H1 (cell line): ENCODE measurements at regions not wholly inside any gene's neighbourhood (a gene's known extent, or its start where the extent isn't known, plus 50 kb on each side); places are given as distances from the start of the nearest gene placed in this dataset.

ENCODE experiments used
- CTCF ChIA-PET: fragments of 300-600 bp; sonication (Branson Sonifier 250); formaldehyde crosslinking; loops from one replicate; lab custom pipeline; 2021; ENCODE audit not compliant: partially characterized antibody; lab: Charles Lee
- POLR2A ChIA-PET: fragments of 300-600 bp; sonication (Branson Sonifier 250); formaldehyde crosslinking; loops from one replicate; lab custom pipeline; 2021; ENCODE audit warnings: inconsistent platforms; ENCODE audit not compliant: partially characterized antibody; lab: Charles Lee
- DNase-seq, 2 experiments: peaks; one replicate each; pipeline versions ENCODE4 v3.0.0 to v3.0.0-alpha.2; 2010 to 2022; ENCODE audit warnings: low spot score in 2 of 2, low read depth in 1 of 2, mixed read lengths in 1 of 2
- FAIRE-seq: peaks from 2 replicates; lab custom pipeline; 2011; peaks lifted over from hg19 to GRCh38; lab: Jason Lieb, UNC
- H2AFZ ChIP-seq: 2 replicates; pipeline ENCODE4 v1.8.1; 2012; ENCODE audit warnings: low read length, inconsistent platforms
- H2AK5ac ChIP-seq: 2 replicates; pipeline ENCODE4 v1.6.1; 2013; ENCODE audit warnings: low read depth, low read length
- H2BK120ac ChIP-seq: replicated peaks from 2 replicates; pipeline ENCODE3; 2013; ENCODE audit warnings: low read depth, low read length, inconsistent platforms
- H2BK12ac ChIP-seq: 2 replicates; pipeline ENCODE4 v1.6.1; 2013; ENCODE audit warnings: low read depth, low read length
- H2BK15ac ChIP-seq: 2 replicates; pipeline ENCODE4 v1.6.1; 2013; ENCODE audit warnings: low read length
- H2BK20ac ChIP-seq: 2 replicates; pipeline ENCODE4 v1.6.1; 2013; ENCODE audit warnings: low read length
- H2BK5ac ChIP-seq: 2 replicates; pipeline ENCODE4 v1.6.1; 2013; ENCODE audit warnings: low read depth, low read length
- H3K14ac ChIP-seq: 2 replicates; pipeline ENCODE4 v1.6.1; 2013; ENCODE audit warnings: inconsistent platforms; ENCODE audit not compliant: insufficient read length
- H3K18ac ChIP-seq: 2 replicates; pipeline ENCODE4 v1.6.1; 2013; ENCODE audit warnings: low read length; ENCODE audit errors: extremely low read depth
- H3K23ac ChIP-seq: 2 replicates; pipeline ENCODE4 v1.6.1; 2013; ENCODE audit warnings: inconsistent platforms; ENCODE audit not compliant: insufficient read length
- H3K23me2 ChIP-seq: 2 replicates; pipeline ENCODE4 v1.6.1; 2013; ENCODE audit warnings: low read depth, low read length
- H3K27ac ChIP-seq: 2 replicates; pipeline ENCODE4 v1.6.1; 2011; ENCODE audit warnings: low read depth, low read length, inconsistent platforms
- H3K27me3 ChIP-seq, 4 experiments: replicated peaks in 1 of 4; 1 replicate in 1 of 4; 2 replicates in 3 of 4; pipeline versions ENCODE4 v1.6.1 to v1.8.1; 2011 to 2013; ENCODE audit warnings: low read length in 3 of 4, mild to moderate bottlenecking in 3 of 4, inconsistent platforms in 2 of 4, mixed read lengths in 2 of 4, moderate library complexity in 1 of 4; ENCODE audit not compliant: control insufficient read depth in 3 of 4, insufficient read depth in 3 of 4; ENCODE audit errors: extremely low read depth in 1 of 4
- H3K36me3 ChIP-seq, 4 experiments: 2 replicates each; pipeline versions ENCODE4 v1.6.1 to v1.8.1; 2011 to 2013; ENCODE audit warnings: mild to moderate bottlenecking in 4 of 4, low read length in 3 of 4, moderate library complexity in 2 of 4, control low read depth in 1 of 4, inconsistent platforms in 1 of 4; ENCODE audit not compliant: insufficient read depth in 4 of 4, control insufficient read depth in 2 of 4
- H3K4ac ChIP-seq: replicated peaks from 2 replicates; pipeline ENCODE3; 2013; ENCODE audit warnings: low read length, low read depth, mixed read lengths, inconsistent platforms; ENCODE audit not compliant: insufficient read length
- H3K4me1 ChIP-seq, 4 experiments: replicated peaks in 1 of 4; 1 replicate in 1 of 4; 2 replicates in 3 of 4; pipeline versions ENCODE4 v1.6.1 to v1.8.1; 2011 to 2013; ENCODE audit warnings: low read length in 3 of 4, inconsistent platforms in 2 of 4, mixed read lengths in 1 of 4; ENCODE audit not compliant: insufficient read depth in 4 of 4, control insufficient read depth in 3 of 4
- H3K4me2 ChIP-seq, 2 experiments: 2 replicates each; pipeline versions ENCODE4 v1.6.1 to v1.8.1; 2011 to 2013; ENCODE audit warnings: low read depth in 2 of 2, low read length in 2 of 2, control low read depth in 1 of 2, inconsistent platforms in 1 of 2, mild to moderate bottlenecking in 1 of 2; ENCODE audit not compliant: insufficient read depth in 1 of 2
- H3K4me3 ChIP-seq, 4 experiments: fragments of 200-600, 300-600 bp in 1 of 4; sonication (generic), shearing (Covaris generic), sonication (Bioruptor Twin) in 1 of 4; 2 replicates each; pipeline versions ENCODE4 v1.5.1 to v1.8.1; 2011 to 2016; ENCODE audit warnings: low read length in 4 of 4, low read depth in 3 of 4, control low read depth in 2 of 4, inconsistent platforms in 2 of 4, mild to moderate bottlenecking in 2 of 4, mixed read lengths in 1 of 4, moderate library complexity in 1 of 4; ENCODE audit not compliant: insufficient read depth in 2 of 4; ENCODE audit errors: extremely low read depth in 1 of 4
- H3K56ac ChIP-seq: replicated peaks from 2 replicates; pipeline ENCODE3; 2013; ENCODE audit warnings: low read depth, mild to moderate bottlenecking, mixed read lengths, low read length, inconsistent platforms; ENCODE audit not compliant: insufficient read length
- H3K79me1 ChIP-seq: 2 replicates; pipeline ENCODE4 v1.6.1; 2013; ENCODE audit warnings: low read depth, low read length, control low read depth
- H3K79me2 ChIP-seq, 2 experiments: 2 replicates each; pipeline versions ENCODE4 v1.6.1 to v1.8.1; 2012 to 2013; ENCODE audit warnings: low read length in 2 of 2, mild to moderate bottlenecking in 2 of 2, inconsistent platforms in 1 of 2; ENCODE audit not compliant: insufficient read depth in 2 of 2, control insufficient read depth in 1 of 2
- H3K9ac ChIP-seq, 4 experiments: replicated peaks in 1 of 4; 1 replicate in 1 of 4; 2 replicates in 3 of 4; pipeline versions ENCODE4 v1.6.1 to v1.8.1; 2011 to 2013; ENCODE audit warnings: low read depth in 3 of 4, low read length in 3 of 4, control low read depth in 2 of 4, mild to moderate bottlenecking in 2 of 4, moderate library complexity in 2 of 4, inconsistent platforms in 1 of 4; ENCODE audit errors: extremely low read depth in 1 of 4
- H3K9me3 ChIP-seq, 2 experiments: 2 replicates each; pipeline versions ENCODE4 v1.6.1 to v1.8.1; 2012 to 2013; ENCODE audit warnings: mild to moderate bottlenecking in 2 of 2, moderate library complexity in 2 of 2, control low read depth in 1 of 2, inconsistent platforms in 1 of 2, low read depth in 1 of 2, low read length in 1 of 2, mixed read lengths in 1 of 2; ENCODE audit not compliant: insufficient read depth in 2 of 2
- H4K20me1 ChIP-seq, 2 experiments: replicated peaks in 1 of 2; 2 replicates each; pipeline versions ENCODE3 to v1.8.1; 2011 to 2013; ENCODE audit warnings: inconsistent platforms in 2 of 2, low read length in 2 of 2, mild to moderate bottlenecking in 1 of 2; ENCODE audit not compliant: insufficient read depth in 2 of 2, control insufficient read depth in 1 of 2
- H4K5ac ChIP-seq: 2 replicates; pipeline ENCODE4 v1.6.1; 2013; ENCODE audit warnings: low read length, low read depth, mixed read lengths, inconsistent platforms; ENCODE audit not compliant: insufficient read length
- H4K8ac ChIP-seq: 2 replicates; pipeline ENCODE4 v1.8.0; 2013; ENCODE audit warnings: mild to moderate bottlenecking, moderate library complexity, low read length, inconsistent platforms; ENCODE audit not compliant: insufficient read depth; ENCODE audit errors: extremely low read depth
- H4K91ac ChIP-seq: replicated peaks from 2 replicates; pipeline ENCODE3; 2013; ENCODE audit warnings: low read length, mixed read lengths, inconsistent platforms; ENCODE audit not compliant: insufficient read length
- KDM4A ChIP-seq: IDR thresholded peaks from one replicate; pipeline ENCODE4 v1.7.1; 2012; ENCODE audit warnings: low read depth, mild to moderate bottlenecking, moderate library complexity, low read length, inconsistent platforms; ENCODE audit not compliant: severe bottlenecking
- PHF8 ChIP-seq: fragments of 200-600 bp; sonication (generic); conservative IDR thresholded peaks from 2 replicates; pipeline ENCODE4 v1.7.1; 2012; ENCODE audit warnings: low read depth, mild to moderate bottlenecking, inconsistent platforms, low read length, moderate library complexity
- RXRA ChIP-seq: IDR thresholded peaks from 2 replicates; pipeline ENCODE4 v1.6.1; 2011; ENCODE audit warnings: low read depth, mild to moderate bottlenecking, low read length, moderate library complexity; ENCODE audit not compliant: insufficient read depth
- WGBS, 2 experiments: shearing (Covaris generic) in 1 of 2; methylation state at CpG; one replicate each; pipeline versions ENCODE4 v1.1.6 to v1.1.7; 2013 to 2015; ENCODE audit warnings: low lambda C conversion rate in 2 of 2, mixed read lengths in 2 of 2, inconsistent platforms in 1 of 2, low coverage in 1 of 2, missing lambda C conversion rate in 1 of 2; ENCODE audit not compliant: insufficient replicate concordance in 2 of 2, insufficient coverage in 1 of 2, insufficient read length in 1 of 2; ENCODE audit errors: extremely low coverage in 1 of 2, missing lambda C conversion rate in 1 of 2; 5-methylcytosine and 5-hydroxymethylcytosine counted together
- TF ChIP-seq, protein P1 (sequence below): IDR thresholded peaks from 2 replicates; pipeline ENCODE4 v1.6.1; 2012; ENCODE audit warnings: inconsistent platforms

DNA sequence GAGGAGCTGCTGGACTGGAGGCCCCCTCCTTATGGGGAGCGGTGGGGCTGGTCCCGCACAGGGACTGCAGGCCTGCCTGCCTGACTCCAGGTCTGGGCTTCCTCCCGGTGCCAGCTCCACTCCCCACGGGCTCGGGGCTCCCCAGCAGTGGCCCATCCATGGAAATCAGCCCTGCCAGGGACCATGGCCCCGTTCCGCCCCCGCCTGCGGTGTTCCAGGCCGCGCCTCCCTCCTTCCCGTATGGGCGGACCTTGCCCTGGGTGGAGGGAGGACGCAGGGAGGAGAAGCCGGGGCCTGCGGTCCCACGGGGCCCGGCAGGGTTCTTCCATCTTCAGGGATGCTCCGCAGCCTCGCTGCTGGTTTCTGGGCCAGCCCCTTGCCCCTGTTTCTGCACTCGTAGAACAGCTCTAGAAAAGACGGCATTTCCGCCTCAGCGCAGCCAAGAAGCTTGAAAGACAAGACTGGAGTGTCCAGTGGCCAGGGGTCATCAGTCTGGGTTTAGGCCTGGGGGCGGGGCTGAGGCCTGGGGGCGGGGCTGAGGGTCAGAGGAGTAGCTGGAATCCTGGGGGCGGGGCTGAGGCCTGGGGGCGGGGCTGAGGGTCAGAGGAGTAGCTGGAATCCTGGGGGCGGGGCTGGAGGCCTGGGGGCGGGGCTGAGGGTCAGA lies 1330.6 kb downstream of the BRD1 start:
- H4K5ac ChIP-seq, result no peak overlapping the region
- H4K20me1 ChIP-seq, result peaks cover 27 to 29% of the 10 kb centered on the region in 2 experiments
- H4K91ac ChIP-seq, result no peak overlapping the region
- POLR2A ChIA-PET, result no interaction called here
- no peak for TF ChIP-seq PHF8
- TF ChIP-seq KDM4A, result no peak
- TF ChIP-seq RXRA, result no peak
- TF ChIP-seq, protein P1, sequence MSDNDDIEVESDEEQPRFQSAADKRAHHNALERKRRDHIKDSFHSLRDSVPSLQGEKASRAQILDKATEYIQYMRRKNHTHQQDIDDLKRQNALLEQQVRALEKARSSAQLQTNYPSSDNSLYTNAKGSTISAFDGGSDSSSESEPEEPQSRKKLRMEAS, result no peak
- TF ChIP-seq, all 59 proteins: peak for 0
- DNase-seq, result peak in 1 of 2 experiments; percentile 82
- FAIRE-seq, result no peak
- Histone ChIP-seq H2BK12ac (no peak overlapping the region), H3K4me1 (peaks cover 0 to 32% (median 19%) of the 10 kb centered on the region in 4 experiments; a peak in 5 of 7 replicates), H3K36me3 (no peaks in the 10 kb centered on the region), H2AK5ac (no peak overlapping the region), H3K9ac (no peak overlapping the region), H3K23ac (no peak overlapping the region), H3K4me3 (peak overlapping the region in 3 of 4 experiments; percentile 5 to 45 (median 22); a peak in 5 of 8 replicates), H4K8ac (peak overlapping the region; percentile 72), H2BK120ac (no peak overlapping the region), H3K14ac (no peak overlapping the region), H3K18ac (peak overlapping the region; percentile 71; the same call in 1 of the 2 replicates), H3K23me2 (no peaks in the 10 kb centered on the region), H3K4me2 (peak overlapping the region; percentile 48 to 52), H2AFZ (no peak overlapping the region), H3K4ac (no peak overlapping the region), H3K27me3 (no peaks in the 10 kb centered on the region), H3K79me1 (peaks cover 34% of the 10 kb centered on the region), H2BK20ac (no peak overlapping the region), H3K9me3 (no peaks in the 10 kb centered on the region), H3K27ac (no peak overlapping the region), H3K79me2 (peaks cover 0 to 82% of the 10 kb centered on the region in 2 experiments; a peak in 2 of 4 replicates), H3K56ac (no peak overlapping the region), H2BK5ac (peak overlapping the region; percentile 44; the same call in 1 of the 2 replicates), H2BK15ac (no peak overlapping the region)
- CTCF ChIA-PET, result interaction anchor here (1.5 kb wide), 1 partner anchor 11 kb away, joined by 3 read pairs; no protein-coding TSS in a partner anchor
- 67% methylated on average over 9 of the region's 30 CpGs; no CpG with 5 or more reads in 1 of the 2 experiments for WGBS, 2 experiments
